GM12873 (cell line): ENCODE measurements at regions not wholly inside any gene's neighbourhood (a gene's known extent, or its start where the extent isn't known, plus 50 kb on each side); places are given as distances from the start of the nearest gene placed in this dataset.

Experiments
- CTCF ChIP-seq: IDR thresholded peaks from 2 replicates; pipeline ENCODE4 v1.5.1; 2012; ENCODE audit warnings: low read depth, mild to moderate bottlenecking, moderate library complexity, low read length, control low read depth; ENCODE audit not compliant: insufficient read depth; ENCODE audit errors: missing control alignments

- peak; percentile 72 for TF ChIP-seq CTCF
Observed at GRCh38 chr7:116122972-116123595, 87.3 kb upstream of the TES start.

- no peak for TF ChIP-seq CTCF
Observed at GRCh38 chr7:116128139-116128538, 82.2 kb upstream of the TES start.

- no peak for TF ChIP-seq CTCF
Observed at GRCh38 chr7:116135306-116135705, 75.0 kb upstream of the TES start.

- peak; percentile 70 for TF ChIP-seq CTCF
Observed at GRCh38 chr7:116138202-116138801, 72.0 kb upstream of the TES start.

- TF ChIP-seq CTCF = no peak
Observed at GRCh38 chr7:116139007-116139406, 71.3 kb upstream of the TES start.

- TF ChIP-seq CTCF = no peak
Observed at GRCh38 chr7:116139807-116140206, 70.5 kb upstream of the TES start.

GRCh38 chr7:116142374-116142773 lies 68.0 kb upstream of the TES start:
- TF ChIP-seq CTCF = no peak
